ENCODE measurements at regions not wholly inside any gene's neighbourhood (a gene's known extent, or its start where the extent isn't known, plus 50 kb on each side); places are given as distances from the start of the nearest gene placed in this dataset.

- no peak overlapping the region for H3K27ac ChIP-seq
- no peaks in the 10 kb centered on the region for H3K9me3 ChIP-seq
- 86 to 87% methylated on average over 6 of the region's 6 CpGs for WGBS, 2 donors
- DNase-seq (ENCODE audit: low spot score in 2 of 2) = no peak
- TF ChIP-seq CTCF (IDR thresholded peaks at IDR 0.05) = no peak
- no peak for TF ChIP-seq EP300 (IDR thresholded peaks at IDR 0.05)
- TF ChIP-seq POLR2A (IDR thresholded peaks at IDR 0.05) = no peak
- no peaks in the 10 kb centered on the region for H3K36me3 ChIP-seq
- H3K4me1 ChIP-seq = no peaks in the 10 kb centered on the region
- no peaks in the 10 kb centered on the region for H3K27me3 ChIP-seq
- H3K4me3 ChIP-seq = no peak overlapping the region
These were observed 91.8 kb downstream of the CBLN2 start for GRCh38 chr18:72452328-72452727.

- WGBS, 2 donors = 45 to 49% methylated on average over 4 of the region's 4 CpGs
- TF ChIP-seq EP300 (IDR thresholded peaks at IDR 0.05) (no peak), POLR2A (IDR thresholded peaks at IDR 0.05) (no peak), CTCF (IDR thresholded peaks at IDR 0.05) (no peak)
- no peak for DNase-seq (ENCODE audit: low spot score in 2 of 2)
These were observed 99.4 kb downstream of the CBLN2 start for GRCh38 chr18:72444798-72445155.

GRCh38 chr18:72444111-72444797 is 99.9 kb downstream of the CBLN2 start:
- H3K4me1 ChIP-seq = no peaks in the 10 kb centered on the region
- no peaks in the 10 kb centered on the region for H3K27me3 ChIP-seq
- no peak overlapping the region for H3K27ac ChIP-seq
- no peak for DNase-seq (ENCODE audit: low spot score in 2 of 2)
- H3K36me3 ChIP-seq = no peaks in the 10 kb centered on the region
- H3K9me3 ChIP-seq = no peaks in the 10 kb centered on the region
- H3K4me3 ChIP-seq = no peak overlapping the region
- 47 to 50% methylated on average over 7 of the region's 7 CpGs for WGBS, 2 donors
- TF ChIP-seq POLR2A (IDR thresholded peaks at IDR 0.05) = no peak
- TF ChIP-seq EP300 (IDR thresholded peaks at IDR 0.05) = no peak
- TF ChIP-seq CTCF (IDR thresholded peaks at IDR 0.05) = no peak

More at GRCh38 chr18:72444798-72445155, 99.4 kb downstream of the CBLN2 start:
- Histone ChIP-seq H3K4me1 (no peaks in the 10 kb centered on the region), H3K9me3 (no peaks in the 10 kb centered on the region), H3K27ac (no peak overlapping the region), H3K27me3 (no peaks in the 10 kb centered on the region), H3K4me3 (no peak overlapping the region), H3K36me3 (no peaks in the 10 kb centered on the region)

GRCh38 chr18:72436401-72436800 is 107.7 kb downstream of the CBLN2 start:
- Histone ChIP-seq H3K4me1 (no peaks in the 10 kb centered on the region), H3K27me3 (no peaks in the 10 kb centered on the region), H3K27ac (no peak overlapping the region), H3K4me3 (no peak overlapping the region), H3K36me3 (no peaks in the 10 kb centered on the region), H3K9me3 (no peaks in the 10 kb centered on the region)
- no peak for TF ChIP-seq EP300 (IDR thresholded peaks at IDR 0.05)
- no peak for DNase-seq (ENCODE audit: low spot score in 2 of 2)
- WGBS, 2 donors = 55 to 57% methylated on average over 3 of the region's 3 CpGs

- TF ChIP-seq CTCF (IDR thresholded peaks at IDR 0.05) (no peak), EP300 (IDR thresholded peaks at IDR 0.05) (no peak), POLR2A (IDR thresholded peaks at IDR 0.05) (no peak)
- no peak overlapping the region for H3K27ac ChIP-seq
- H3K4me3 ChIP-seq = no peak overlapping the region
- H3K9me3 ChIP-seq = no peaks in the 10 kb centered on the region
- WGBS, 2 donors = 90 to 91% methylated on average over 5 of the region's 5 CpGs
- H3K36me3 ChIP-seq = no peaks in the 10 kb centered on the region
- no peak for DNase-seq (ENCODE audit: low spot score in 2 of 2)
- H3K27me3 ChIP-seq = no peaks in the 10 kb centered on the region
- H3K4me1 ChIP-seq = no peaks in the 10 kb centered on the region
These were observed 110.4 kb downstream of the CBLN2 start for GRCh38 chr18:72433756-72434155.

- H3K4me3 ChIP-seq = no peak overlapping the region
- no peaks in the 10 kb centered on the region for H3K36me3 ChIP-seq
- TF ChIP-seq POLR2A (IDR thresholded peaks at IDR 0.05) (no peak), CTCF (IDR thresholded peaks at IDR 0.05) (no peak), EP300 (IDR thresholded peaks at IDR 0.05) (no peak)
- H3K27me3 ChIP-seq = no peaks in the 10 kb centered on the region
- no peak overlapping the region for H3K27ac ChIP-seq
- no peaks in the 10 kb centered on the region for H3K4me1 ChIP-seq
- no peaks in the 10 kb centered on the region for H3K9me3 ChIP-seq
- 69 to 74% methylated on average over 2 of the region's 2 CpGs for WGBS, 2 donors
- no peak for DNase-seq (ENCODE audit: low spot score in 2 of 2)
These were observed 116.4 kb downstream of the CBLN2 start for GRCh38 chr18:72427721-72428120.

All from tibial nerve (tissue), 4 donors.